HEK293T (cell line): ENCODE measurements at regions not wholly inside any gene's neighbourhood (a gene's known extent, or its start where the extent isn't known, plus 50 kb on each side); places are given as distances from the start of the nearest gene placed in this dataset.

ENCODE experiments used
- ELF4 ChIP-seq: fragments of 450-650 bp; IDR thresholded peaks from 2 replicates; pipeline ENCODE4 v1.6.1; 2017; ENCODE audit warnings: antibody characterized with exemption
- FOXA1 ChIP-seq: fragments of 450-650 bp; IDR thresholded peaks from 2 replicates; pipeline ENCODE4 v1.6.1; 2016; ENCODE audit warnings: mild to moderate bottlenecking
- HDGF ChIP-seq: fragments of 450-650 bp; IDR thresholded peaks from 2 replicates; pipeline ENCODE4 v1.6.1; 2017; ENCODE audit warnings: antibody characterized with exemption, borderline replicate concordance
- LEF1 ChIP-seq: fragments of 450-650 bp; IDR thresholded peaks from 2 replicates; pipeline ENCODE4 v1.6.1; 2017; ENCODE audit warnings: mild to moderate bottlenecking, borderline replicate concordance
- NFRKB ChIP-seq: fragments of 450-650 bp; IDR thresholded peaks from 2 replicates; pipeline ENCODE4 v1.6.1; 2016; ENCODE audit warnings: mild to moderate bottlenecking, moderate library complexity
- SP1 ChIP-seq: fragments of 450-650 bp; IDR thresholded peaks from 2 replicates; pipeline ENCODE4 v1.6.1; 2017
- SUZ12 ChIP-seq: fragments of 450-650 bp; IDR thresholded peaks from 2 replicates; pipeline ENCODE4 v1.6.1; 2016; ENCODE audit warnings: mild to moderate bottlenecking

GRCh38 chr7:109456116-109456515 lies 886.4 kb downstream of the DNAJB9 start:
- no peak for TF ChIP-seq SP1
- no peak for TF ChIP-seq SUZ12
- no peak for TF ChIP-seq NFRKB
- no peak for TF ChIP-seq FOXA1
- no peak for TF ChIP-seq LEF1
- no peak for TF ChIP-seq HDGF
- TF ChIP-seq ELF4: no peak
